ENCODE measurements at regions not wholly inside any gene's neighbourhood (a gene's known extent, or its start where the extent isn't known, plus 50 kb on each side); places are given as distances from the start of the nearest gene placed in this dataset.

DNA sequence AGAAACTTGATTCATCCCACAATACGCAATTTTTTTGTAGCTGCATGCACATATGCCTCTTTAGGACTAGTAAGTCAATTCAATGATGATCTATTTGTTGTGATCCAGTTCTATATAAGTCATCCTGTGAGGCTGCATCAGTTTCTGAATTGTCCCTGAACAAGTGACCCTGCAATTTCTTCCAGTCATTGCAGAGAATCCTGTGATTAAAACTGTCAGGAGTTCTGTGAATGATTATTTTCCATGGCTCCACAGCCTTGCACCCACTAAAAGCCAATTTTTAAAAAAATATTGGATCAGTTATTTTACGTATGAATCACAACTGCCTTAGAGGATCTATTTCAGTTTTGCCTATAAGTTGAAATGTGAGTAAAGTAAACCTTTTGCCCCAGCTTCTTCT, 1585.0 kb upstream of the ACVR2A start:
- ATAC-seq (no peak), DNase-seq (no peak)
- H3K9me3 ChIP-seq (ENCODE audit: control insufficient read depth, low read length), result no peaks in the 10 kb centered on the region
- no peaks in the 10 kb centered on the region for H3K4me1 ChIP-seq (ENCODE audit: control insufficient read depth, insufficient read depth, low read length)
- intact Hi-C loops (cut with DNase I), result no loop called here
- no peak overlapping the region for H3K27ac ChIP-seq (ENCODE audit: low read length)
- no peak overlapping the region for H3K4me3 ChIP-seq (ENCODE audit: low read length)
- H3K27me3 ChIP-seq (ENCODE audit: control insufficient read depth, insufficient read depth), result no peaks in the 10 kb centered on the region
- WGBS, result 82% methylated on average over 2 of the region's 2 CpGs

DNA sequence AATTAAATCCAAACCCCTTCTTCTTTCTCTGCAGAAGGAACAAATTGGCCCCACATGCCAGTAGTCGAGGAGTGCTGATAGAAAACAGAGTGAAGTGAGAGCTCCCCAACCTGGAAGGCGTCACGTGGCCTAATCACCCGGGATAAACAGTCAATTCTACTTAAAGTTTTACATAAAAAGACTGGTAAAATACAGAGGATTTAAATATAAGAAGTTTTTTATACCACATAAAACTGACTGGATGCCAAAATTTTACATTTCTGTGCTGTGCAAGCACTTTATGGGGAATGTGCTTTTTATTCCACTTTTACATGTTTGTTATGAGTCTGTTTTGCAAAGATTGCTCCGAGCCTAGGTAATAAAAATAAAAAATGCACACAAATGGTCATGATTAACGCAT, 1586.8 kb upstream of the ACVR2A start:
- Histone ChIP-seq H3K27ac (ENCODE audit: low read length) (no peak overlapping the region), H3K27me3 (ENCODE audit: control insufficient read depth, insufficient read depth) (no peaks in the 10 kb centered on the region), H3K4me3 (ENCODE audit: low read length) (no peak overlapping the region), H3K4me1 (ENCODE audit: control insufficient read depth, insufficient read depth, low read length) (no peaks in the 10 kb centered on the region), H3K9me3 (ENCODE audit: control insufficient read depth, low read length) (no peaks in the 10 kb centered on the region)
- intact Hi-C loops (cut with DNase I), result no loop called here
- DNase-seq (no peak), ATAC-seq (no peak)
- WGBS, result 54% methylated on average over 6 of the region's 6 CpGs

DNA sequence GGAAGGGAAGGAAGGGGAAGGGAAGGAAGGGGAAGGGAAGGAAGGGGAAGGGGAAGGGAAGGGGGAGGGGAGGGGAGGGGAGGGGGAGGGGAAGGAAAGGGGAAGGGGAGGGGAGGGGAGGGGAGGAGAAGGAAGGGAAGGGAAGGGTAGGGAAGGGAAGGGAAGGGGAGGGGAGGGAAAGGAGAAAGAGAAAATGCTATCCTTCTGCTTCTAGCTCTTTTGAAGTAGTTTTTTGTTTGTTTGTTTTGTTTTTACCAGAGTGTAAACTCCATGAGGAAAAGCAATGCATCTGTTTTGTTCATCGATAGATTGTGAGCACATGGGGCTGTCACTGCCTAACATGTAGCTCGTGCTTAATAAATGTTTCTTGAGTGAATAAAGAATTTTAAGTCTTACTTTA, 1592.7 kb upstream of the ACVR2A start:
- Histone ChIP-seq H3K4me1 (ENCODE audit: control insufficient read depth, insufficient read depth, low read length) (no peaks in the 10 kb centered on the region), H3K9me3 (ENCODE audit: control insufficient read depth, low read length) (no peaks in the 10 kb centered on the region), H3K27ac (ENCODE audit: low read length) (no peak overlapping the region), H3K27me3 (ENCODE audit: control insufficient read depth, insufficient read depth) (no peaks in the 10 kb centered on the region), H3K4me3 (ENCODE audit: low read length) (no peak overlapping the region)
- no peak for DNase-seq
- intact Hi-C loops (cut with DNase I), result no loop called here
- WGBS, result 85% methylated on average over 2 of the region's 2 CpGs
- no peak for ATAC-seq

DNA sequence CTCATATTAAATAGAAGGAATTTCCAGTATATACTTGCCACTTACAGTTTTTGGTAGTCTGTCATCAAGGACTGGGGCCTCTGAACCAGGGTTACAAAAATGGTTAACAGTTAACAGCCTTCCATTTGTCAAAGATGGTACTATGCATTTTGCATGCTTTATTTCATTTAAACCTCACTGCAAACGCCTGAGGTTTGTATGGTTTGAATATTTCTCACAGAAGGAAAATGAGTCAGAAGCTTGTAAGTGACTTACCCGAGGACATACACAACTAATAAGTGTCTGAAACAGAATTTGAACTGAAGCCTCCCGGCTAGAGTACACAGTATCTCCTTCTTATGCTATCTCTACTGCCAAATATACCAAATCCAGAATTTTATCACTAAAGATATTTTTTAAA, 1593.5 kb upstream of the ACVR2A start:
- H3K4me3 ChIP-seq (ENCODE audit: low read length), result no peak overlapping the region
- ATAC-seq (no peak), DNase-seq (no peak)
- 43% methylated on average over 3 of the region's 3 CpGs for WGBS
- intact Hi-C loops (cut with DNase I), result no loop called here
- H3K27ac ChIP-seq (ENCODE audit: low read length), result no peak overlapping the region
- no peaks in the 10 kb centered on the region for H3K9me3 ChIP-seq (ENCODE audit: control insufficient read depth, low read length)
- H3K27me3 ChIP-seq (ENCODE audit: control insufficient read depth, insufficient read depth), result no peaks in the 10 kb centered on the region
- H3K4me1 ChIP-seq (ENCODE audit: control insufficient read depth, insufficient read depth, low read length), result no peaks in the 10 kb centered on the region

DNA sequence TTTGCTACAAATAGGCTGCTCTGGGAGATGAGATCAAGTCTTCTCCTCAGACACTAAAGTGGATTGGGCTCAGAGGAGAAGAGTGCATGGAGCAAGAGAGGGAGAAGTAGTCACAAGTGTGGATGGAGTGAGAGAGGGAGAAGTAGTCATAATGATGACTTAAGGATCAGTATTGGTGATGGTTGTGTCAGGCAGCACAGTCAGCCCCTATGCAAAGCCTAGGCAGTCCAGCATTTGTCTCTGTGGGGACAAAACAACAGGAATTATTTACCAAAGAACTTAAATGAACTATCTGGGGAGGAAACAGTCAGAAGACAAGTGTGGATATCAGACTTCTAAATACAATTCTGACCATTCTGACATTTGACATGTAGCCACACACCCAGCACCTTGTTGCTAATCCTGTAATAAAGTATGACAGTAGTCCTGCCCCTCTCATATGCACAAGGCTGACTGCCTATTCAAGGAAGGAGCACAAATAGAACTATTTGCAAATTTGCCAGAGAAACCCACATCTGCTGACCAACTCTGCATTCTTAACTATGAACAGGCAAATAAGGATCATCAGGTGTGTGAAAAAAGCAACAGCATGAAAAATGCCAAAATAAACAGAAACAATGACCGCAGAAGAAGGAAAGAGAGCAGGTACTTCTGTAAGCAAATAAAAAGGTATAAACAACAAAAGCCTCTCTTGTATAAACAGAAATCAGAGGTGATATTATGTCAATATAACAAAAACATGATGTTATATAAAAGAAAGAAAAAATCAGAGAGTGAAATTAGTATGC, 1597.9 kb upstream of the ACVR2A start:
- no peaks in the 10 kb centered on the region for H3K27me3 ChIP-seq (ENCODE audit: control insufficient read depth, insufficient read depth)
- H3K27ac ChIP-seq (ENCODE audit: low read length), result no peak overlapping the region
- no peaks in the 10 kb centered on the region for H3K4me1 ChIP-seq (ENCODE audit: control insufficient read depth, insufficient read depth, low read length)
- intact Hi-C loops (cut with DNase I), result no loop called here
- 2% methylated on average over 1 of the region's 1 CpG for WGBS
- DNase-seq (no peak), ATAC-seq (no peak)
- no peak overlapping the region for H3K4me3 ChIP-seq (ENCODE audit: low read length)
- no peaks in the 10 kb centered on the region for H3K9me3 ChIP-seq (ENCODE audit: control insufficient read depth, low read length)

DNA sequence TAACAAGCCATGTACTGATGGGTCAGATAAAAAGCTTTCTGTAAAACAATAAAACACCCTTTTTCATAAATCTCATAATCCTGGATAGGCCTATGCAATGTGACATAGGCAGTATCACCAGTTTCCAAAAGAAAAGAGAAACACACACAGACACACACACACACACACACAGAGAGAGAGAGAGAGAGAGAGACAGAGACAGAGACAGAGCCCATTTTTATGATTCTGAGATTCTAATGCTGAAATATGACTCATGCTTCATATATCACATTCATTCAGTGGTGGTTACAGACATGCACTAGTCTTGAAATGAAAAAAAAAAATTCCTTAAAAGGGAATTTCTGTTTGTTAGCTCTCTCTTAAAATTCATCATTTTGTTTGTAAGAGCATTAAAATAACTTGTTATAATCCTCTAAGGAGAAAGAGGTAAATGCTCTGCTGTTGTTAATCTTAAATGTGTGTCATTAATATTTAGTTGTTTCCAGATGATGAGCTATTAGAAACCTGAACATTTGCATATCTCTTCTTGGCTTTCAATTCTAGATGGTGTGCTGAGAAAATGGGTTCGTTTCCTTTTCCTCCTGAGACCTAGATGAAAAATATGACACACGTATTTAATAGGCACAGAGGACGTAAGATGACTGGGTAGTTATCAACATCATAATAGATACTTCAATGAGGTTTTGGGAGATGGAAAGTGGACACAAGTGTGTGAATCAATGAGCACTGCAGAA, 1598.7 kb upstream of the ACVR2A start:
- Histone ChIP-seq H3K27me3 (ENCODE audit: control insufficient read depth, insufficient read depth) (no peaks in the 10 kb centered on the region), H3K9me3 (ENCODE audit: control insufficient read depth, low read length) (no peaks in the 10 kb centered on the region), H3K4me3 (ENCODE audit: low read length) (no peak overlapping the region), H3K27ac (ENCODE audit: low read length) (no peak overlapping the region), H3K4me1 (ENCODE audit: control insufficient read depth, insufficient read depth, low read length) (no peaks in the 10 kb centered on the region)
- DNase-seq, result no peak
- 30% methylated on average over 3 of the region's 3 CpGs for WGBS
- intact Hi-C loops (cut with DNase I), result no loop called here
- no peak for ATAC-seq

DNA sequence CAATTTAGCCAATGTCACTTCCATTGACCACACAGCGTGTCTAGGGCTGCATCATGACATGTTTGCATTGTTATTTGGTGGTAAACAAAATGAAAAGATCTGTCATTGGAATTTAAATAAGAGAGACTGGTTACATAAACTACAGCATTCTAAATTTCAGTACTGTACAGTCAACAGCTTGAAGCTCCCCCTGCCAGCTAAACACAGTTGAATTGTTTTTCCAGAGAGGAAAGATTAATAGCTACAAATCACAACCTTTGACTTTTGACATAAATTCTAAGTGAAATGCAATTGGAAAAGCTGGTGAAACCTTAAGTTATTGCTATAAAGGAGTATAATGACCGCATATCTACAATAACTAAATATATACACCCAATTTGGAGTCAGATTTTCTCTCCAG, 1600.0 kb upstream of the ACVR2A start:
- Histone ChIP-seq H3K4me3 (ENCODE audit: low read length) (no peak overlapping the region), H3K9me3 (ENCODE audit: control insufficient read depth, low read length) (no peaks in the 10 kb centered on the region), H3K4me1 (ENCODE audit: control insufficient read depth, insufficient read depth, low read length) (no peaks in the 10 kb centered on the region), H3K27ac (ENCODE audit: low read length) (no peak overlapping the region), H3K27me3 (ENCODE audit: control insufficient read depth, insufficient read depth) (no peaks in the 10 kb centered on the region)
- DNase-seq, result no peak
- no peak for ATAC-seq
- WGBS, result 80% methylated on average over 2 of the region's 2 CpGs
- intact Hi-C loops (cut with DNase I), result no loop called here

DNA sequence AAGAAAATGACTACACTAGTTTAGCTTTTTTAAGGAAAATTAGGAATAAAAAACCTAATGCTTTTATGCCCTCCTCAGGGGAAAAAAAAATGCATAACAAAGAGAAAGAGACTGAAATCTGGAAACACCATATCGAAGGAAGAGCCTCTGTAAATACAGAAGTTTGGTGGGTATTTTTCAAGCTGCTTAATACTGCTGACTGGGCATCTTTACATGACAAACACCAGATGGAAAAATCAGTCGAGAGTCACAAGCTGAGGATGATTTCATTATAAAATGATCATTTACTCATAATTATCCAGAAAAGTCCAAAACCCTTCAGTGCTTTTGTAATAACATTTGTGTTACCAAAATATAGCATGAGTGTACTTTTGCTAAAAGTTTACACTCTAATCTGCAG, 1600.7 kb upstream of the ACVR2A start:
- Histone ChIP-seq H3K9me3 (ENCODE audit: control insufficient read depth, low read length) (no peaks in the 10 kb centered on the region), H3K27me3 (ENCODE audit: control insufficient read depth, insufficient read depth) (no peaks in the 10 kb centered on the region), H3K4me1 (ENCODE audit: control insufficient read depth, insufficient read depth, low read length) (no peaks in the 10 kb centered on the region), H3K4me3 (ENCODE audit: low read length) (no peak overlapping the region), H3K27ac (ENCODE audit: low read length) (no peak overlapping the region)
- WGBS, result 35% methylated on average over 2 of the region's 2 CpGs
- ATAC-seq (no peak), DNase-seq (no peak)
- intact Hi-C loops (cut with DNase I), result no loop called here

DNA sequence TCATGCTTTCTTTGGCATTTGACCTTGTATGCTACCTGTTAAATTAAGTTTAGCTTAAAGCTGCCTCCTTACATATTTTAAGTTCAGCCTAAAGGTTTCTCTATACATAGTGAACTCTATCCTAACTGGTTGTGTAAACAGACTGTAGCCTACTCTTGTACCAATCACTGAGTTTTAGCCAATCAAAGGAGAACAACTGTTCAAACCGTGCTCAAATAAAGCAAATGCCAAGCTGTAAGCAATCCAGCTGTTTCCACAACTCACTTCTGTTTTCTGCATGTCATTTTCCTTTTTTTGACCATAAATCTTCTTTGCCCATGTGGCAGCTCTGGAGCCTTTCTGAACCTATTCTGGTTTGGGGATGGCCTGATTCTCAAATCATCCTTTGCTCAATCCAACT, 1603.8 kb upstream of the ACVR2A start:
- Histone ChIP-seq H3K27me3 (ENCODE audit: control insufficient read depth, insufficient read depth) (no peaks in the 10 kb centered on the region), H3K9me3 (ENCODE audit: control insufficient read depth, low read length) (no peaks in the 10 kb centered on the region), H3K4me1 (ENCODE audit: control insufficient read depth, insufficient read depth, low read length) (no peaks in the 10 kb centered on the region), H3K27ac (ENCODE audit: low read length) (no peak overlapping the region), H3K4me3 (ENCODE audit: low read length) (no peak overlapping the region)
- DNase-seq (no peak), ATAC-seq (no peak)
- intact Hi-C loops (cut with DNase I), result no loop called here
- 39% methylated on average over 1 of the region's 1 CpG for WGBS

DNA sequence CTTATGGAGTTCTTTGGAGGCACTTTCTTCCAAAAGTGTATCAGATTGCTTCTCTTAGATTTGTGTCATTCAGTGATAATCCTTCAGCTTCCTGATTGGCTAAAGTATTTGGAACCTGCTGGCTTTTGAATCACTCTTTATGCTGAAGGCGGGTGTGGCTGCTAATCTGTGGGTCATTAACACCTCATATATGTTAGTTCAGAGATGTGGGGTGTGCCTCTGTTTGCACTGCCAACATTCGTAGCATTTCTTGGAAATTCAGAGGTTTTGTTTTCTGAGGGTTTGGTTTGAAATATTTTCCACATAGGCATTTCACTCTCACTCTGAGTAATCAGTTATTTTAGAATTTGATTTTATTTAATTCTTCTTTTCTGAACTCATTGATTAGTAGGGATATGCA, 1604.4 kb upstream of the ACVR2A start:
- Histone ChIP-seq H3K9me3 (ENCODE audit: control insufficient read depth, low read length) (no peaks in the 10 kb centered on the region), H3K4me1 (ENCODE audit: control insufficient read depth, insufficient read depth, low read length) (no peaks in the 10 kb centered on the region), H3K4me3 (ENCODE audit: low read length) (no peak overlapping the region), H3K27ac (ENCODE audit: low read length) (no peak overlapping the region), H3K27me3 (ENCODE audit: control insufficient read depth, insufficient read depth) (no peaks in the 10 kb centered on the region)
- ATAC-seq (no peak), DNase-seq (no peak)
- WGBS, result 70% methylated on average over 2 of the region's 2 CpGs
- intact Hi-C loops (cut with DNase I), result no loop called here

DNA sequence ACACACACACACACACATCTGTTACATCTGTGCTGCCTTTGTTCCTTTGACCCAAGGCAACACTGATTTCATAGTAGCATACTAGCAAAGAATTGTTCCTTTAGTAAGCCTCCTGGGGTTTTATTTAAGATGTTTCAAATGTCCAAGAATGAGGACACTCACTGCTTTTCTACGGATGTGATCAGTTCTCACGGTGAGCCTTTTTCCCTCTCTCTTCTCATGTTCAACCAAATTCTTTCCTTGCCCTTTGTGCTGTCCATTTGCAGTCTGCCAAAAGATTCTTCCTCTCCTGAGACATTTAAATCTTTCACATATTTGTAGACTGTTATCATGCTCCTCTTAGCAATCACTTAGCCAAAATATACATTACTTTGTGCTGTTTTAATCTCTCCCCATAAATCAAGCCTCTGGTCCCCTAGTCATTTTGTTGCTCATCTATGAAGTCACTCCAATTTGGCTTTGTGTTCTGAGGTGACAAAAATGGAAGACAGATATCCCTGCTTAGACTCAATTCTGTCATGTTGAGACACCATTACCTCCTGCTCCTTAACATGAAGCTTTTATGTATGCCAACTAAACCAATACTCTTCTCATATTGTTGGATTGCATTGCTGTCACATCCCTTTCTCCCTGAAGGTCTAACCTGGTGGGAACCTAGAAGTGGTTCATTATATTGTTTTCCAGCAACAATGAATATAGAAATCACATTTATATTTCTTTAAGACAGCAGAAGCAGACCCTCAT, 1605.3 kb upstream of the ACVR2A start:
- Histone ChIP-seq H3K4me1 (ENCODE audit: control insufficient read depth, insufficient read depth, low read length) (no peaks in the 10 kb centered on the region), H3K27ac (ENCODE audit: low read length) (no peak overlapping the region), H3K27me3 (ENCODE audit: control insufficient read depth, insufficient read depth) (no peaks in the 10 kb centered on the region), H3K4me3 (ENCODE audit: low read length) (no peak overlapping the region), H3K9me3 (ENCODE audit: control insufficient read depth, low read length) (no peaks in the 10 kb centered on the region)
- ATAC-seq, result no peak
- WGBS, result 59% methylated on average over 2 of the region's 2 CpGs
- intact Hi-C loops (cut with DNase I), result no loop called here
- no peak for DNase-seq
